ENCODE measurements at regions not wholly inside any gene's neighbourhood (a gene's known extent, or its start where the extent isn't known, plus 50 kb on each side); places are given as distances from the start of the nearest gene placed in this dataset.

- CTCF ChIA-PET (ENCODE audit: partially characterized antibody), result interaction anchor here (1.2 kb wide), 1 partner anchor 84 kb away, joined by 3 read pairs; no protein-coding TSS in a partner anchor
- Histone ChIP-seq H3K23ac (ENCODE audit: insufficient read length) (no peak overlapping the region), H4K5ac (ENCODE audit: insufficient read length, low read depth, low read length) (no peak overlapping the region)
These were observed 198.3 kb upstream of the CNTN3 start for GRCh38 chr3:74812756-74813155.

More at GRCh38 chr3:74812756-74813155, 198.3 kb upstream of the CNTN3 start:
- Histone ChIP-seq H3K79me2 (ENCODE audit: control insufficient read depth in 1 of 2, insufficient read depth in 2 of 2, low read length in 2 of 2) (no peaks in the 10 kb centered on the region), H3K56ac (replicated peaks; ENCODE audit: insufficient read length, low read depth, low read length) (no peak overlapping the region), H4K8ac (ENCODE audit: extremely low read depth, insufficient read depth, low read length) (no peak overlapping the region), H3K9me3 (ENCODE audit: insufficient read depth in 2 of 2, low read depth in 1 of 2, low read length in 1 of 2) (no peaks in the 10 kb centered on the region), H2BK12ac (ENCODE audit: low read depth, low read length) (no peak overlapping the region), H2BK5ac (ENCODE audit: low read depth, low read length) (no peak overlapping the region), H3K9ac (replicated peaks in 1 of 4; ENCODE audit: extremely low read depth in 1 of 4, low read depth in 3 of 4, low read length in 3 of 4) (no peak overlapping the region), H3K4ac (replicated peaks; ENCODE audit: insufficient read length, low read depth, low read length) (no peak overlapping the region), H4K20me1 (replicated peaks in 1 of 2; ENCODE audit: control insufficient read depth in 1 of 2, insufficient read depth in 2 of 2, low read length in 2 of 2) (no peaks in the 10 kb centered on the region), H2AK5ac (ENCODE audit: low read depth, low read length) (no peak overlapping the region), H2BK120ac (replicated peaks; ENCODE audit: low read depth, low read length) (no peak overlapping the region), H3K27ac (ENCODE audit: low read depth, low read length) (no peak overlapping the region), H3K4me1 (replicated peaks in 1 of 4; ENCODE audit: control insufficient read depth in 3 of 4, insufficient read depth in 4 of 4, low read length in 3 of 4) (no peaks in the 10 kb centered on the region), H3K27me3 (replicated peaks in 1 of 4; ENCODE audit: control insufficient read depth in 3 of 4, extremely low read depth in 1 of 4, insufficient read depth in 3 of 4, low read length in 3 of 4) (no peaks in the 10 kb centered on the region), H2AFZ (ENCODE audit: low read length) (no peak overlapping the region), H2BK15ac (ENCODE audit: low read length) (no peak overlapping the region), H3K4me3 (ENCODE audit: extremely low read depth in 1 of 4, insufficient read depth in 2 of 4, low read depth in 3 of 4, low read length in 4 of 4) (no peak overlapping the region), H3K18ac (ENCODE audit: extremely low read depth, low read length) (no peak overlapping the region), H3K14ac (ENCODE audit: insufficient read length) (no peak overlapping the region), H3K79me1 (ENCODE audit: low read depth, low read length) (no peaks in the 10 kb centered on the region), H3K4me2 (ENCODE audit: insufficient read depth in 1 of 2, low read depth in 2 of 2, low read length in 2 of 2) (no peak overlapping the region), H3K36me3 (ENCODE audit: control insufficient read depth in 2 of 4, insufficient read depth in 4 of 4, low read length in 3 of 4) (no peaks in the 10 kb centered on the region), H4K91ac (replicated peaks; ENCODE audit: insufficient read length, low read length) (no peak overlapping the region), H3K23me2 (ENCODE audit: low read depth, low read length) (no peaks in the 10 kb centered on the region), H2BK20ac (ENCODE audit: low read length) (no peak overlapping the region)
- POLR2A ChIA-PET (ENCODE audit: partially characterized antibody), result no interaction called here
- no peak for FAIRE-seq
- no peak for DNase-seq (ENCODE audit: low read depth in 1 of 2, low spot score in 2 of 2)
- 94% methylated on average over 3 of the region's 3 CpGs; no CpG with 5 or more reads in 1 of the 2 experiments for WGBS, 2 experiments (ENCODE audit: extremely low coverage in 1 of 2, insufficient coverage in 1 of 2, insufficient read length in 1 of 2, insufficient replicate concordance in 2 of 2, low coverage in 1 of 2, low lambda C conversion rate in 2 of 2, missing lambda C conversion rate in 1 of 2)
- TF ChIP-seq SIX5 (IDR thresholded peaks at IDR 0.05; ENCODE audit: low read depth, low read length) (no peak), CHD1 (IDR thresholded peaks at IDR 0.05; ENCODE audit: low read depth, low read length) (no peak), SIN3A (conservative IDR thresholded peaks at IDR 0.05 in 1 of 2, IDR thresholded peaks at IDR 0.05 in 1 of 2; ENCODE audit: low read depth in 1 of 2, low read length in 2 of 2) (no peak)
